ENCODE measurements at regions not wholly inside any gene's neighbourhood (a gene's known extent, or its start where the extent isn't known, plus 50 kb on each side); places are given as distances from the start of the nearest gene placed in this dataset.

GRCh38 chr2:17095340-17095739, 422.9 kb downstream of the RAD51AP2 start:
- Histone ChIP-seq H3K27me3 (ENCODE audit: control insufficient read depth, insufficient read depth, low read length) (no peaks in the 10 kb centered on the region), H3K4me3 (ENCODE audit: low read depth, low read length) (no peak overlapping the region), H3K9me3 (ENCODE audit: control insufficient read depth, insufficient read depth, low read length) (no peaks in the 10 kb centered on the region), H3K27ac (ENCODE audit: low read depth, low read length) (no peak overlapping the region)
- no peak for TF ChIP-seq CTCF (IDR thresholded peaks at IDR 0.05; ENCODE audit: low read depth, low read length)
- DNase-seq (ENCODE audit: low read depth, low spot score): no peak
- CTCF ChIA-PET: no interaction called here
- POLR2A ChIA-PET: no interaction called here

GRCh38 chr2:17093712-17094111, 424.5 kb downstream of the RAD51AP2 start:
- no peaks in the 10 kb centered on the region for H3K9me3 ChIP-seq (ENCODE audit: control insufficient read depth, insufficient read depth, low read length)
- H3K27ac ChIP-seq (ENCODE audit: low read depth, low read length): no peak overlapping the region
- DNase-seq (ENCODE audit: low read depth, low spot score): no peak
- no peak overlapping the region for H3K4me3 ChIP-seq (ENCODE audit: low read depth, low read length)
- no peak for TF ChIP-seq CTCF (IDR thresholded peaks at IDR 0.05; ENCODE audit: low read depth, low read length)
- ChIA-PET POLR2A (no interaction called here), CTCF (no interaction called here)
- H3K27me3 ChIP-seq (ENCODE audit: control insufficient read depth, insufficient read depth, low read length): no peaks in the 10 kb centered on the region

GRCh38 chr2:17086990-17087389, 421.4 kb upstream of the CYRIA start:
- H3K27ac ChIP-seq (ENCODE audit: low read depth, low read length): no peak overlapping the region
- no peaks in the 10 kb centered on the region for H3K27me3 ChIP-seq (ENCODE audit: control insufficient read depth, insufficient read depth, low read length)
- no peak for TF ChIP-seq CTCF (IDR thresholded peaks at IDR 0.05; ENCODE audit: low read depth, low read length)
- H3K9me3 ChIP-seq (ENCODE audit: control insufficient read depth, insufficient read depth, low read length): no peaks in the 10 kb centered on the region
- H3K4me3 ChIP-seq (ENCODE audit: low read depth, low read length): no peak overlapping the region
- POLR2A ChIA-PET: no interaction called here
- CTCF ChIA-PET: no interaction called here
- DNase-seq (ENCODE audit: low read depth, low spot score): no peak

GRCh38 chr2:17085546-17086202, 420.0 kb upstream of the CYRIA start:
- H3K27ac ChIP-seq (ENCODE audit: low read depth, low read length): no peak overlapping the region
- CTCF ChIA-PET: no interaction called here
- TF ChIP-seq CTCF (IDR thresholded peaks at IDR 0.05; ENCODE audit: low read depth, low read length): no peak
- POLR2A ChIA-PET: no interaction called here
- no peaks in the 10 kb centered on the region for H3K27me3 ChIP-seq (ENCODE audit: control insufficient read depth, insufficient read depth, low read length)
- DNase-seq (ENCODE audit: low read depth, low spot score): no peak
- H3K9me3 ChIP-seq (ENCODE audit: control insufficient read depth, insufficient read depth, low read length): no peaks in the 10 kb centered on the region
- H3K4me3 ChIP-seq (ENCODE audit: low read depth, low read length): no peak overlapping the region

GRCh38 chr2:17084877-17085276, 419.2 kb upstream of the CYRIA start:
- POLR2A ChIA-PET: no interaction called here
- CTCF ChIA-PET: no interaction called here
- peaks cover under 1% of the 10 kb centered on the region; the same call in 1 of the 2 replicates for H3K9me3 ChIP-seq (ENCODE audit: control insufficient read depth, insufficient read depth, low read length)
- H3K27ac ChIP-seq (ENCODE audit: low read depth, low read length): no peak overlapping the region
- H3K27me3 ChIP-seq (ENCODE audit: control insufficient read depth, insufficient read depth, low read length): no peaks in the 10 kb centered on the region
- DNase-seq (ENCODE audit: low read depth, low spot score): no peak
- H3K4me3 ChIP-seq (ENCODE audit: low read depth, low read length): no peak overlapping the region
- no peak for TF ChIP-seq CTCF (IDR thresholded peaks at IDR 0.05; ENCODE audit: low read depth, low read length)

Measured in AG04450 (cell line).